Limb (tissue), 2 donors: ENCODE measurements at regions not wholly inside any gene's neighbourhood (a gene's known extent, or its start where the extent isn't known, plus 50 kb on each side); places are given as distances from the start of the nearest gene placed in this dataset.
A peak's percentile ranks its signal among the peaks of the same experiment; 100 is the strongest.

ENCODE experiments used
- DNase-seq, 2 donors: peaks; one replicate each; pipeline ENCODE4 v3.0.0-alpha.2; 2016; ENCODE audit errors: extremely low spot score in 2 of 2

- DNase-seq, result no peak
These were observed 52.7 kb upstream of the ALK start for GRCh38 chr2:29974086-29974485.

DNA sequence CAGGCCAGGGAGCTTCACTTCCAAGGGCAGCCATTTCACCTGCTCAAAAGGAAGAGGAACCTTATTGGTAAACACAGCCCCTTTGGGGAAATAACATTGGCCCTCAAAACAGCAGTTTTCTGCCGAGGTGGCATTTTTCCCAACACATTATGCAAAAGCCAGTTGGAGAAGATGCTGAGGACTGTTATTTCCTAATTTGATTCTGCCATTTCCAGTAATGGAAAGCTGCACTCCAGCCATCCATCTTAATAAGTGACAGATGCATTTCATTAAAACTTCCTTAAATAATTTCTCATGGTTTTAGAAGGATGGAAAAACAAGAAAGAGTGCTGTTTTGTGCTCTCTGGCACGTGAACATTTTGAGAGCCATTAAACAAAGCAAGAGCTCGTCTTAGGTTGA, 55.9 kb upstream of the ALK start:
- DNase-seq, result no peak

DNA sequence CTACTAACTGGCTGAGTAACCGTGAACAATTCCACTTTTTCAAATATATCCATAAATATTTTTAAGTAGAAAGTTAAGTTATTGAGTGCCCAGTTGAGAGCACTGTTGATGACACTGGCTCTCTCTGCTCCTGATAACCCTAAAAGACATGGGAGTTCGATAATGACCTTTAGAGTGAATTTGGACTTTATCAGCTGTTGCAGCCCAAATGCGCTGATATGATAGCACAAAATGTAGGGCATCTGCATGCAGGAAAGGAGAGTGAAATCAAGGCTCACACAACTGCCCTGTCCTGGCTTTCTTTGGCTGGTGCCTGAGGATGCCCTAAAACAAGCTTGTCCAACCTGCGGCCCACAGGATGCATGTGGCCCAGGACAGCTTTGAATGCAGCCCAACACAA, 60.0 kb upstream of the ALK start:
- no peak for DNase-seq

- no peak for DNase-seq
These were observed 61.9 kb upstream of the ALK start for GRCh38 chr2:29983308-29983707.

DNA sequence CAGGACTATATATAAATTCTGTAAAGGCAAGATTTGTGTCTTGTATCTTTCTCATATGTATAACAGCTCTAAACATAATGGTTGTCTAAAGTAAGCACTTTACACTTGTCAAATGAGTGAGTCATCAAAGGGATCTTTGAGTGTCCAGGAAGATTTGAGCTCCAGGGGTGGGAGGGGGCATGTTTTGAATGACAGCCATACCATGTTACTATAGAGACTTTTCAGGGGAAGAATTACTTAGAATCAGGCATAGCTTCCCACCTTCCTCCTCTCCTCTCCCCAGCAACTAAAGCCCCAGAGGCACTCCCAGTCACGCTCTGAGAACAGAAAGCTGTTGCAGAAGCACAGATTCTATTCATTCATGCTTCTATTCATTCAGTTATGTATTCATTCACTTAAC, 65.8 kb upstream of the ALK start:
- no peak for DNase-seq

- DNase-seq, result no peak
These were observed 68.7 kb upstream of the ALK start for GRCh38 chr2:29990129-29990528.

- no peak for DNase-seq
These were observed 69.7 kb upstream of the ALK start for GRCh38 chr2:29991086-29991485.

- no peak for DNase-seq
These were observed 73.9 kb upstream of the ALK start for GRCh38 chr2:29995241-29995640.

- DNase-seq, result no peak
These were observed 81.7 kb upstream of the ALK start for GRCh38 chr2:30003128-30003527.

- DNase-seq, result no peak
These were observed 101.2 kb upstream of the ALK start for GRCh38 chr2:30022444-30023071.

GRCh38 chr2:30024281-30024680, 102.9 kb upstream of the ALK start:
- no peak for DNase-seq

GRCh38 chr2:30026091-30027055, 105.0 kb upstream of the ALK start:
- DNase-seq, result peak; percentile 45 to 80

DNA sequence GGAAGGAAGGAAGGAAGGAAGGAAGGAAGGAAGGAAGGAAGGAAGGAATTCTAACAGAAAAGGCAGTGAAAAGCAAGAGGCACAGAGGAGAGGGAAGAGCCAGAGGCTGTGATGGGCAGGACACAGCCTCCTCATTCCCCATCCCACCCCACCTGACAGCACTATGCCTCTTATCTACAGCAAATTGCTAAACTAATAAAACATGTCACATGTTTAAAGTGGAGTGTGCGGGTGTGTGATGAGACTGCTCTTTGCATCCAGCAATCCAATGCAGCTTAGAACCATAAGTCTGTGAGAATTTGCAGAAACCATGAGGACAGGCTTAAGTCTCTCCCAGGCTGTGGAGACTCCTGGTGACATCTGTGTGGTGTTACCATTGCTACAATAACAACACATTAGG, 108.4 kb upstream of the ALK start:
- no peak for DNase-seq

- no peak for DNase-seq
These were observed 109.0 kb upstream of the ALK start for GRCh38 chr2:30030361-30030760.

DNA sequence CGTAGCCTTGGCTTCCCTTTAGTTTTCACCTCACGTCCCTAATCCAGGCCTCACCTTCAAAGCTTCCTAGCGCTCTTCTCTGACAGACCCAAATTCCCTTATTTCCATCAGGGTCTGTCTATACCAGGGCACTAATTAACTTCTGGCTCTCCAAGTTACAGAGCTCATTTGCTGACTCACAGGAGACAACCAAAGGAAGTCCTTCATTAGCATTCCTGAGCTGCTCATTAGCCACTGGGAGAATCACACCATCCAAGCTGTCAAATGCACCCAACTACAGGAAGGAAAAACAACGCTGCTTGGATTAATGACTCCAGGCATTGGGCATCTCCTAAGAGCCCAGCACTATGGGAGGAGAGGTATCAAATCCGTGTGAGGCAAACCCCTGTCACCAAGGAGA, 109.8 kb upstream of the ALK start:
- no peak for DNase-seq

DNA sequence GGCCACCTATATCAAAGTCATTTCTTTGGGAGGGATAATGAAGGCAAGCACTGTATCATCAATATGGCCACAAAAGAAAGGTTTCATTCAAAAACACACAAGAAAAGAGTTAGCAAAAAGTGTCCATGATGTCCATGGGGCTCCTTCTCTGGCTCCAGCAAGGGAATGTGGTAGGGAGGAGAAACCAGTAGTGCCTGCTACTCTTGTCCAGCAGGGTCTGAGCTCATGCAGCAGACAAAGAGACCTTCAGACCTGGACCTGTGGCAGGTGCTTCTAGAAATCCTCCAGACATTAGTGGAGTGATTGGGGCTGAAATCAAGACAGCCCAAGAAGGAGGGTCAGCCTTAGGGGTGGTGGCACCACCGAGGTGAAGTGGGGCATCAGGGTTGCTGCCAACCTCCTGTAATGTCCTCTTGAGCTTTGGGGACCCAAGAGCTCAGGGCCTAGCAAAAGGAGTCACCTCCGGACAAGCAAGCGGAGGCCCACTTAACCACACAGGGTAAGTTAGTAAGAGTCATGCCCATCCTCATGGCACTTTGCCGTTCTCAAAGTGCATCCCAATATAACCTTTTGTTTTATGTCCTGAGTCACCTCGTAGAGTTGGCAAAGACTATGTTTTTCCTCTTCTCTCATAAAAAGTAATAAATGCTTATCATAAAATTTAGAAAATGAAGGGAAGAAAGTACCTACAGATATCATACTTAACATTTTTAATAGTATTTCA, 112.6 kb upstream of the YPEL5 start:
- DNase-seq, result no peak

DNA sequence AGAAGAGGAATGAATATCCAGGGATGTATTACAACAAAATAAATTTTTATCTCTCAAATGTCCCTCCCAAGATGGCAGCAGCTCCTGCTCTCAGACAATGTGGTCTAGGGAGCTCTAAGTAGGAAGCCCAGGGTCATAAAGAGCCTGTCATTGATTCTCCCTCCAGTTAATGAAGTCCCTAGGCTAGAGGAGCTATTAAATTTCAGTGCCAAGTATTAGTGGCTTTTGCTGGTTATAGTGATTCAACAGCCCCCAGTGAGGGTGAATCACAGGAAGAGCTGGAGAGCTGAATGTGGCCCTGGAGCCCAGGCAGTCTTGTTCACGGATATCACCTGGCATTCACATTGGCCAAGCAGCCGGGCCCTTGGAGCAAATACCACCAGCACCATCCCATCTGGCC, 109.8 kb upstream of the YPEL5 start:
- no peak for DNase-seq

GRCh38 chr2:30038419-30038818, 108.4 kb upstream of the YPEL5 start:
- no peak for DNase-seq

GRCh38 chr2:30039101-30039500, 107.7 kb upstream of the YPEL5 start:
- DNase-seq, result no peak

DNA sequence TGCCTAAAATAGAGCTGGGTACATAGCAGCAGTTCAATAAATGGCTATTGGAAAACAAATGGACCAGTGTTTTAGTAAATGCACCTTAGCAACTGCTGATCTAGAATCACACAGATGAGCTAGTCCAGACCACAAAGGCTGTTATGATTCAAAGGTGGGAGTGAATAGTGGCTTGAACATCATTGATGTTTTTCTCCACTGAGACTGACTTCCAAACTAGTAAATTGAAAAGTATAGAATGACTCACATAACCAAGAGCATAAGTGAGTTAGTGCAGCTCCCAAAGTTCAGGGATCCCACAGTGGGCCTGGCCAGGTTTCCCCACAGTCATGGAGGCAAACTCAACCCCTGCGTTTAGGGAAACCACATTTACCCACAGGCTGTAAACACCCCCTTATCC, 106.7 kb upstream of the YPEL5 start:
- DNase-seq, result no peak

DNA sequence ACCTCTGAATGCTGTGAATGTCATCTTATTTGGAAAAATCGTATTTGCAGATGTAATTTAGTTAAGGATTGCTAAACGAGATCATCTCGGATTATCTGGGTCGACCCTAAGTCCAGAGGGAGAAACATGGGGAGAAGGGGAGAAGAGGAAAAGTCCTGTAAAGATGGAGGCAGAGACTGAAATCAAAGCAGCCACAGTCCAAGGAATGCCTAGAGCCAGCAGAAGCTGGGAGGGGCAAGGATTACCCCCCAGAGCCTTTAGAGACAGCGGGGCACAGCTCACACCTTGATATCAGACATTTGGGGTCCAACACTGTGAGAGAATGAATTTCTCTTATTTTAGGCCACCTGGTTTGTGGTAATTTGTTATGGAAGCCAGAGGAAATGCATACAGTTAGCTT, 104.9 kb upstream of the YPEL5 start:
- DNase-seq, result no peak

DNA sequence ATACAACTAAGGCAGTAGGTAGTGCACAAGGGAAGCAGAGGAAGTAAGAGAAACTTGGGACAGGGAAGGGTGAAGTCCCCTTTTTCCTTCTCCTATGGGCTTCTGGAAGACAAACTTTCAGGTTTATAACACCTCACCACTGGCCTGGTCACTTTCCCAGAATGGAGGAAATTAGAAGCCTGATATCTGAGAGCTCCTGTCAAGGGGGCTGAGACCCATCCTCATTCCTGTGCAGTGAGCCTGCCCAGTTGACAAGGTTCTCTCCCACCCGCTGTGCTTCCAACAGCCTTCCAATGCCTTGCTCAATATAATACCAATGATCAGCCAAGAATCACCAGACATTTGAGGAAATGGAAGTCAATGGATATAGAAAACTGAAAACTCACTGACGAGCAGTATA, 100.4 kb upstream of the YPEL5 start:
- no peak for DNase-seq
